ENCODE measurements at regions not wholly inside any gene's neighbourhood (a gene's known extent, or its start where the extent isn't known, plus 50 kb on each side); places are given as distances from the start of the nearest gene placed in this dataset.

- TF ChIP-seq POLR2AphosphoS5 (IDR thresholded peaks at IDR 0.05; ENCODE audit: low read depth) (no peak), CTCF (conservative IDR thresholded peaks at IDR 0.05; ENCODE audit: low read depth in 2 of 2) (no peak), EZH2 (IDR thresholded peaks at IDR 0.05; ENCODE audit: low read depth, unreplicated experiment) (no peak), NANOG (IDR thresholded peaks at IDR 0.05; ENCODE audit: borderline replicate concordance) (no peak), ETS1 (IDR thresholded peaks at IDR 0.05) (no peak), EZH2phosphoT487 (IDR thresholded peaks at IDR 0.05; ENCODE audit: unreplicated experiment) (no peak)
Measured at GRCh38 chr1:91597215-91597614, 96.6 kb downstream of the CDC7 start.

Measured in GM23338 (cell line).